IgD-negative memory B cell (primary cell): ENCODE measurements at regions not wholly inside any gene's neighbourhood (a gene's known extent, or its start where the extent isn't known, plus 50 kb on each side); places are given as distances from the start of the nearest gene placed in this dataset.
A peak's percentile ranks its signal among the peaks of the same experiment; 100 is the strongest.
"Not testable (repeated sequence)": the region's sequence is repeated elsewhere in the genome, so short reads cannot be mapped to it uniquely, and the experiment has no call there.

ENCODE experiments used
- H3K27ac Mint-ChIP-seq, 3 donors: one replicate each; pipeline ENCODE4 v1.8.0; 2020 to 2022; ENCODE audit warnings: mild to moderate bottlenecking in 3 of 3, mixed read lengths in 3 of 3, moderate library complexity in 1 of 3
- H3K27me3 Mint-ChIP-seq: one replicate; pipeline ENCODE4 v1.8.0; 2021; ENCODE audit warnings: mixed read lengths
- H3K36me3 Mint-ChIP-seq: one replicate; pipeline ENCODE4 v1.8.0; 2020; ENCODE audit warnings: mild to moderate bottlenecking, mixed read lengths
- H3K4me1 Mint-ChIP-seq, 3 donors: one replicate each; pipeline ENCODE4 v1.8.0; 2020 to 2022; ENCODE audit warnings: mixed read lengths in 3 of 3, mild to moderate bottlenecking in 1 of 3
- H3K4me3 Mint-ChIP-seq, 4 donors: one replicate each; pipeline ENCODE4 v1.8.0; 2020 to 2022; ENCODE audit warnings: mild to moderate bottlenecking in 4 of 4, mixed read lengths in 4 of 4, moderate library complexity in 3 of 4
- H3K9me3 Mint-ChIP-seq, 3 donors: one replicate each; pipeline ENCODE4 v1.8.0; 2020 to 2021; ENCODE audit warnings: mixed read lengths in 3 of 3, mild to moderate bottlenecking in 1 of 3

- no peaks in the 10 kb centered on the region for H3K36me3 Mint-ChIP-seq
Measured at GRCh38 chr3:99586701-99587100, 51.7 kb upstream of the COL8A1 start.

GRCh38 chr3:99579965-99580364 lies 58.4 kb upstream of the COL8A1 start:
- H3K9me3 Mint-ChIP-seq: peaks cover 3 to 8% (median 3%) of the 10 kb centered on the region in 3 donors
- H3K27ac Mint-ChIP-seq: no peak overlapping the region
- H3K4me3 Mint-ChIP-seq: no peak overlapping the region
- H3K27me3 Mint-ChIP-seq: no peaks in the 10 kb centered on the region
- no peaks in the 10 kb centered on the region for H3K4me1 Mint-ChIP-seq
- no peaks in the 10 kb centered on the region for H3K36me3 Mint-ChIP-seq

More at GRCh38 chr3:99586701-99587100, 51.7 kb upstream of the COL8A1 start:
- peaks cover 0 to 7% (median 5%) of the 10 kb centered on the region in 3 donors for H3K9me3 Mint-ChIP-seq
- no peak overlapping the region for H3K4me3 Mint-ChIP-seq
- H3K27me3 Mint-ChIP-seq: no peaks in the 10 kb centered on the region
- no peaks in the 10 kb centered on the region for H3K4me1 Mint-ChIP-seq
- H3K27ac Mint-ChIP-seq: no peak overlapping the region

- H3K4me3 Mint-ChIP-seq: no peak overlapping the region
- no peaks in the 10 kb centered on the region for H3K27me3 Mint-ChIP-seq
- no peaks in the 10 kb centered on the region for H3K4me1 Mint-ChIP-seq
- peaks cover 4 to 9% (median 8%) of the 10 kb centered on the region in 3 donors for H3K9me3 Mint-ChIP-seq
- no peaks in the 10 kb centered on the region for H3K36me3 Mint-ChIP-seq
- H3K27ac Mint-ChIP-seq: no peak overlapping the region
Measured at GRCh38 chr3:99579246-99579645, 59.1 kb upstream of the COL8A1 start.

- Mint-ChIP-seq H3K4me3 (no peak overlapping the region), H3K36me3 (no peaks in the 10 kb centered on the region), H3K27me3 (no peaks in the 10 kb centered on the region), H3K27ac (no peak overlapping the region), H3K9me3 (peaks cover 4 to 8% (median 6%) of the 10 kb centered on the region in 3 donors), H3K4me1 (no peaks in the 10 kb centered on the region)
Measured at GRCh38 chr3:99578339-99578970, 59.9 kb upstream of the COL8A1 start.

- no peaks in the 10 kb centered on the region for H3K36me3 Mint-ChIP-seq
Measured at GRCh38 chr3:99576904-99577559, 61.4 kb upstream of the COL8A1 start.

GRCh38 chr3:99575683-99576082 lies 62.7 kb upstream of the COL8A1 start:
- H3K4me1 Mint-ChIP-seq: no peaks in the 10 kb centered on the region
- peaks cover 4 to 8% (median 6%) of the 10 kb centered on the region in 3 donors for H3K9me3 Mint-ChIP-seq
- H3K36me3 Mint-ChIP-seq: no peaks in the 10 kb centered on the region
- H3K27me3 Mint-ChIP-seq: no peaks in the 10 kb centered on the region
- H3K27ac Mint-ChIP-seq: no peak overlapping the region
- no peak overlapping the region for H3K4me3 Mint-ChIP-seq

More at GRCh38 chr3:99576904-99577559, 61.4 kb upstream of the COL8A1 start:
- no peak overlapping the region for H3K4me3 Mint-ChIP-seq
- H3K4me1 Mint-ChIP-seq: no peaks in the 10 kb centered on the region
- no peak overlapping the region for H3K27ac Mint-ChIP-seq
- H3K27me3 Mint-ChIP-seq: no peaks in the 10 kb centered on the region
- peaks cover 4 to 8% (median 6%) of the 10 kb centered on the region in 3 donors for H3K9me3 Mint-ChIP-seq

GRCh38 chr3:99570061-99570460 lies 68.3 kb upstream of the COL8A1 start:
- Mint-ChIP-seq H3K27me3 (no peaks in the 10 kb centered on the region), H3K4me3 (no peak overlapping the region), H3K4me1 (no peaks in the 10 kb centered on the region), H3K36me3 (peaks cover 2% of the 10 kb centered on the region), H3K27ac (no peak overlapping the region), H3K9me3 (peaks cover 2 to 6% (median 5%) of the 10 kb centered on the region in 3 donors)

GRCh38 chr3:99568663-99569335 lies 69.6 kb upstream of the COL8A1 start:
- H3K9me3 Mint-ChIP-seq: peaks cover 0 to 3% (median 0%) of the 10 kb centered on the region in 3 donors

GRCh38 chr3:99565331-99565730 lies 73.1 kb upstream of the COL8A1 start:
- H3K27ac Mint-ChIP-seq: no peak overlapping the region
- peaks cover 0 to 4% (median 3%) of the 10 kb centered on the region in 3 donors for H3K9me3 Mint-ChIP-seq
- H3K4me1 Mint-ChIP-seq: peaks cover 0 to 2% (median 0%) of the 10 kb centered on the region in 3 donors

More at GRCh38 chr3:99568663-99569335, 69.6 kb upstream of the COL8A1 start:
- H3K4me3 Mint-ChIP-seq: no peak overlapping the region
- H3K27ac Mint-ChIP-seq: no peak overlapping the region
- H3K4me1 Mint-ChIP-seq: no peaks in the 10 kb centered on the region
- peaks cover 2% of the 10 kb centered on the region for H3K36me3 Mint-ChIP-seq
- H3K27me3 Mint-ChIP-seq: no peaks in the 10 kb centered on the region

GRCh38 chr3:99562990-99563607 lies 75.3 kb upstream of the COL8A1 start:
- H3K27ac Mint-ChIP-seq: no peak overlapping the region
- H3K4me3 Mint-ChIP-seq: no peak overlapping the region
- peaks cover under 1 to 4% (median 3%) of the 10 kb centered on the region in 3 donors for H3K9me3 Mint-ChIP-seq
- peaks cover 0 to 2% (median 0%) of the 10 kb centered on the region in 3 donors for H3K4me1 Mint-ChIP-seq
- no peaks in the 10 kb centered on the region for H3K27me3 Mint-ChIP-seq
- H3K36me3 Mint-ChIP-seq: peaks cover 2% of the 10 kb centered on the region

More at GRCh38 chr3:99565331-99565730, 73.1 kb upstream of the COL8A1 start:
- Mint-ChIP-seq H3K36me3 (peaks cover 2% of the 10 kb centered on the region), H3K4me3 (no peak overlapping the region), H3K27me3 (no peaks in the 10 kb centered on the region)

- Mint-ChIP-seq H3K9me3 (peaks cover 2 to 4% (median 4%) of the 10 kb centered on the region in 3 donors), H3K4me3 (no peak overlapping the region), H3K27ac (no peak overlapping the region), H3K4me1 (peaks cover 0 to 2% (median 0%) of the 10 kb centered on the region in 3 donors), H3K36me3 (no peaks in the 10 kb centered on the region), H3K27me3 (no peaks in the 10 kb centered on the region)
Measured at GRCh38 chr3:99562138-99562537, 76.3 kb upstream of the COL8A1 start.

GRCh38 chr3:99561056-99561455 lies 77.3 kb upstream of the COL8A1 start:
- H3K9me3 Mint-ChIP-seq: peaks cover 2 to 5% (median 4%) of the 10 kb centered on the region in 3 donors
- no peak overlapping the region for H3K4me3 Mint-ChIP-seq
- H3K4me1 Mint-ChIP-seq: peaks cover 0 to 2% (median 0%) of the 10 kb centered on the region in 3 donors

GRCh38 chr3:99559196-99559595 lies 79.2 kb upstream of the COL8A1 start:
- no peaks in the 10 kb centered on the region for H3K36me3 Mint-ChIP-seq
- peaks cover 4 to 5% (median 5%) of the 10 kb centered on the region in 3 donors for H3K9me3 Mint-ChIP-seq
- no peak overlapping the region for H3K4me3 Mint-ChIP-seq
- no peaks in the 10 kb centered on the region for H3K27me3 Mint-ChIP-seq
- peaks cover 0 to 2% (median 0%) of the 10 kb centered on the region in 3 donors for H3K4me1 Mint-ChIP-seq
- no peak overlapping the region for H3K27ac Mint-ChIP-seq

More at GRCh38 chr3:99561056-99561455, 77.3 kb upstream of the COL8A1 start:
- H3K36me3 Mint-ChIP-seq: no peaks in the 10 kb centered on the region
- no peak overlapping the region for H3K27ac Mint-ChIP-seq
- no peaks in the 10 kb centered on the region for H3K27me3 Mint-ChIP-seq

GRCh38 chr3:99555885-99556284 lies 82.5 kb upstream of the COL8A1 start:
- not testable (repeated sequence) for H3K4me3 Mint-ChIP-seq, H3K27me3 Mint-ChIP-seq

GRCh38 chr3:99551520-99551919 lies 86.9 kb upstream of the COL8A1 start:
- Mint-ChIP-seq H3K27me3 (no peaks in the 10 kb centered on the region), H3K4me3 (peak overlapping the region in 1 of 4 donors; percentile 57), H3K4me1 (no peaks in the 10 kb centered on the region), H3K36me3 (no peaks in the 10 kb centered on the region), H3K27ac (no peak overlapping the region), H3K9me3 (peaks cover 0 to 3% (median 1%) of the 10 kb centered on the region in 3 donors)

More at GRCh38 chr3:99555885-99556284, 82.5 kb upstream of the COL8A1 start:
- H3K4me1 Mint-ChIP-seq, H3K36me3 Mint-ChIP-seq, H3K27ac Mint-ChIP-seq, H3K9me3 Mint-ChIP-seq: not testable (repeated sequence)
